SU-DHL-6 (cell line): ENCODE measurements at regions not wholly inside any gene's neighbourhood (a gene's known extent, or its start where the extent isn't known, plus 50 kb on each side); places are given as distances from the start of the nearest gene placed in this dataset.

ENCODE experiments used
- H2AFZ ChIP-seq: fragments of 200-600 bp; sonication (generic); 2 replicates; pipeline ENCODE4 v1.6.1; 2014; ENCODE audit warnings: low read depth, mild to moderate bottlenecking, moderate library complexity, mixed read lengths, antibody characterized with exemption, low read length; ENCODE audit not compliant: severe bottlenecking
- H3F3A ChIP-seq: fragments of 200-600 bp; shearing (Covaris generic); 2 replicates; pipeline ENCODE4 v1.6.0; 2016; ENCODE audit warnings: antibody characterized with exemption, mild to moderate bottlenecking; ENCODE audit not compliant: insufficient read depth
- H3K27ac ChIP-seq: fragments of 200-600 bp; sonication (generic); 2 replicates; pipeline ENCODE4 v1.5.1; 2016; ENCODE audit warnings: low read depth, mild to moderate bottlenecking, low read length, moderate library complexity, mixed read lengths
- H3K27me3 ChIP-seq: fragments of 200-600 bp; sonication (generic), shearing (Covaris generic); 2 replicates; pipeline ENCODE4 v1.6.0; 2014; ENCODE audit warnings: mild to moderate bottlenecking, low read length
- H3K36me3 ChIP-seq: fragments of 200-600 bp; sonication (generic); 2 replicates; pipeline ENCODE4 v1.6.1; 2014; ENCODE audit warnings: mild to moderate bottlenecking, low read length, mixed read lengths
- H3K4me2 ChIP-seq: fragments of 300-600, 200-600 bp; shearing (Covaris generic), sonication (generic); 2 replicates; pipeline ENCODE4 v1.6.0; 2014; ENCODE audit warnings: low read length, low read depth, mild to moderate bottlenecking; ENCODE audit not compliant: poor library complexity, severe bottlenecking
- H3K4me3 ChIP-seq: fragments of 200-600 bp; sonication (generic); 2 replicates; pipeline ENCODE4 v1.5.1; 2014; ENCODE audit warnings: antibody characterized with exemption, low read length, mild to moderate bottlenecking, mixed read lengths; ENCODE audit not compliant: insufficient read depth, poor library complexity, severe bottlenecking
- H3K79me2 ChIP-seq: fragments of 200-600 bp; sonication (generic); 2 replicates; pipeline ENCODE4 v1.6.1; 2014; ENCODE audit warnings: mild to moderate bottlenecking, low read length, moderate library complexity; ENCODE audit not compliant: insufficient read depth
- H3K9ac ChIP-seq: fragments of 200-600 bp; sonication (generic); 2 replicates; pipeline ENCODE4 v1.7.0; 2014; ENCODE audit warnings: mild to moderate bottlenecking, low read length
- H3K9me2 ChIP-seq: fragments of 200-600 bp; sonication (generic); replicated peaks from 2 replicates; pipeline ENCODE4 v1.6.1; 2014; ENCODE audit warnings: low read length; ENCODE audit not compliant: insufficient read depth
- H3K9me3 ChIP-seq: fragments of 200-600 bp; sonication (generic); 2 replicates; pipeline ENCODE4 v1.6.1; 2014; ENCODE audit warnings: low read length, mixed read lengths; ENCODE audit not compliant: insufficient read depth
- H4K20me1 ChIP-seq: fragments of 200-600 bp; sonication (generic); 2 replicates; pipeline ENCODE4 v1.6.1; 2014; ENCODE audit warnings: low read depth, mild to moderate bottlenecking, antibody characterized with exemption, low read length, moderate library complexity, mixed read lengths
- EZH2phosphoT487 ChIP-seq: fragments of 200-600 bp; sonication (generic), shearing (Covaris generic); conservative IDR thresholded peaks from 2 replicates; pipeline ENCODE4 v1.6.1; 2018; ENCODE audit warnings: mild to moderate bottlenecking, antibody characterized with exemption, low read length, moderate library complexity, mixed read lengths
- TF ChIP-seq, protein P1 (sequence below): fragments of 200-600 bp; sonication (generic); IDR thresholded peaks from one replicate; pipeline ENCODE4 v1.5.1; 2017; ENCODE audit warnings: antibody characterized with exemption, mild to moderate bottlenecking, low read length, moderate library complexity; ENCODE audit not compliant: insufficient read depth, poor library complexity, severe bottlenecking

DNA sequence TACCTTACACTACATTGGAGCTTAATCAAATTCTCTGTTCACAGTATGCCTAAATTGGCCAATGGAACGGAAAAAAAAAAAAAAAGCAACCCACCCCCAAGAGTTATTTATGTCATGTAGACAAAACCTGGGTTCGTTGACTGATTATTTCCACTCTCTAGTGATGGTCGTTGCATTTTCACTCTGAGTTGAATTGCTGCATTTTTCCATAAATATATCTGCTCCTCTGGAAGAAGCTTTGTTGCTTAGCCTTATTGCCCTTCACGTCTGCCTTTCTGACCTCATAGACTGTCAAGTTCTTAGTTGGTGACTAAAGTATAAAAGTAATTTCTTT, 90.2 kb upstream of the RUNX1 start:
- no peak for TF ChIP-seq EZH2phosphoT487
- H3K4me3 ChIP-seq, result no peak overlapping the region
- H3K79me2 ChIP-seq, result no peaks in the 10 kb centered on the region
- peak overlapping the region; percentile 42 for H3K4me2 ChIP-seq
- no peak overlapping the region for H3K27ac ChIP-seq
- H3K9me2 ChIP-seq, result no peaks in the 10 kb centered on the region
- H4K20me1 ChIP-seq, result no peaks in the 10 kb centered on the region
- H3F3A ChIP-seq, result no peaks in the 10 kb centered on the region
- no peak overlapping the region for H3K9ac ChIP-seq
- H2AFZ ChIP-seq, result no peak overlapping the region
- no peaks in the 10 kb centered on the region for H3K9me3 ChIP-seq
- H3K36me3 ChIP-seq, result no peaks in the 10 kb centered on the region
- H3K27me3 ChIP-seq, result no peaks in the 10 kb centered on the region

DNA sequence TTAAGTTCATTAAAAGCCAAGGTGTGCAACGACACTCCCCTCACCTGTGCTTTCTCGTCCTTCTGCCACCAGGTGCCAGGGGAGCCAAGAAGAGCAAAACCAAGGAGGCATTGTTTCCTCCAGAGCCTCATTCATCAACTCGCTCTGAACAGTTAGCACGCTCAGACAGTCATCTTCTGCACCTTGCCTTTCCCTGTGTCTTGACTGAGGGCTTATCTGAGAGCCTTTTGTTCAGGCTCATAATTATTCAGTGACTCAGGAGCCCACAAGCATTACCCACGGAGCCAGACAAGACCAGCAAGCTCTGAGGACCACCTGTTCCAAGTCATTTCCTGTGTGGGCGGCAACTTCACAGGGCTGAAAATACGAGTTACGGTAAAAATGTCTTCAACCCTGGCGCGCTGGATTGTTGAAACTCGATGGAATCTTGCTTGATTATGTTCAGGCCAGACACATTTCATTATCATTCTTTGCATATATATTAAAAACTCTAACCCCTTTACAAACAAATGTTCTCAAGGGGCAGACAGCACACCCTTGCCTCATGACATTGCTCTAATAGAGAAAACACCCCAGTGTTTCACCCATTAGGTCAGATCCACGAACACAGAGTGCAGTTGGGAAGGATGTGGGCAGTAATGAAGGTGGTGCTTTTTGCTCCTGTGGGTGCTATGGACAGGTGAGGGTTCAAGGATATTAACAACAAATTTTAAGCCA, 89.7 kb upstream of the RUNX1 start:
- Histone ChIP-seq H3K27ac (no peak overlapping the region), H3K9me2 (no peaks in the 10 kb centered on the region), H3F3A (no peaks in the 10 kb centered on the region), H4K20me1 (no peaks in the 10 kb centered on the region), H3K4me2 (peak overlapping the region; percentile 42), H3K9ac (no peak overlapping the region), H2AFZ (no peak overlapping the region), H3K36me3 (no peaks in the 10 kb centered on the region), H3K79me2 (no peaks in the 10 kb centered on the region), H3K4me3 (no peak overlapping the region), H3K9me3 (no peaks in the 10 kb centered on the region), H3K27me3 (no peaks in the 10 kb centered on the region)
- TF ChIP-seq, protein P1, sequence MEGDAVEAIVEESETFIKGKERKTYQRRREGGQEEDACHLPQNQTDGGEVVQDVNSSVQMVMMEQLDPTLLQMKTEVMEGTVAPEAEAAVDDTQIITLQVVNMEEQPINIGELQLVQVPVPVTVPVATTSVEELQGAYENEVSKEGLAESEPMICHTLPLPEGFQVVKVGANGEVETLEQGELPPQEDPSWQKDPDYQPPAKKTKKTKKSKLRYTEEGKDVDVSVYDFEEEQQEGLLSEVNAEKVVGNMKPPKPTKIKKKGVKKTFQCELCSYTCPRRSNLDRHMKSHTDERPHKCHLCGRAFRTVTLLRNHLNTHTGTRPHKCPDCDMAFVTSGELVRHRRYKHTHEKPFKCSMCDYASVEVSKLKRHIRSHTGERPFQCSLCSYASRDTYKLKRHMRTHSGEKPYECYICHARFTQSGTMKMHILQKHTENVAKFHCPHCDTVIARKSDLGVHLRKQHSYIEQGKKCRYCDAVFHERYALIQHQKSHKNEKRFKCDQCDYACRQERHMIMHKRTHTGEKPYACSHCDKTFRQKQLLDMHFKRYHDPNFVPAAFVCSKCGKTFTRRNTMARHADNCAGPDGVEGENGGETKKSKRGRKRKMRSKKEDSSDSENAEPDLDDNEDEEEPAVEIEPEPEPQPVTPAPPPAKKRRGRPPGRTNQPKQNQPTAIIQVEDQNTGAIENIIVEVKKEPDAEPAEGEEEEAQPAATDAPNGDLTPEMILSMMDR, result no peak
- no peak for TF ChIP-seq EZH2phosphoT487

GRCh38 chr21:35136586-35137219, 87.6 kb upstream of the RUNX1 start:
- no peaks in the 10 kb centered on the region for H3F3A ChIP-seq
- H3K9me3 ChIP-seq, result no peaks in the 10 kb centered on the region
- H2AFZ ChIP-seq, result no peak overlapping the region
- no peak for TF ChIP-seq EZH2phosphoT487
- TF ChIP-seq, protein P1, result no peak
- H4K20me1 ChIP-seq, result no peaks in the 10 kb centered on the region
- H3K27me3 ChIP-seq, result no peaks in the 10 kb centered on the region
- H3K36me3 ChIP-seq, result no peaks in the 10 kb centered on the region
- H3K4me2 ChIP-seq, result no peak overlapping the region
- no peaks in the 10 kb centered on the region for H3K79me2 ChIP-seq
- no peaks in the 10 kb centered on the region for H3K9me2 ChIP-seq
- H3K4me3 ChIP-seq, result no peak overlapping the region
- no peak overlapping the region for H3K9ac ChIP-seq
- no peak overlapping the region for H3K27ac ChIP-seq

DNA sequence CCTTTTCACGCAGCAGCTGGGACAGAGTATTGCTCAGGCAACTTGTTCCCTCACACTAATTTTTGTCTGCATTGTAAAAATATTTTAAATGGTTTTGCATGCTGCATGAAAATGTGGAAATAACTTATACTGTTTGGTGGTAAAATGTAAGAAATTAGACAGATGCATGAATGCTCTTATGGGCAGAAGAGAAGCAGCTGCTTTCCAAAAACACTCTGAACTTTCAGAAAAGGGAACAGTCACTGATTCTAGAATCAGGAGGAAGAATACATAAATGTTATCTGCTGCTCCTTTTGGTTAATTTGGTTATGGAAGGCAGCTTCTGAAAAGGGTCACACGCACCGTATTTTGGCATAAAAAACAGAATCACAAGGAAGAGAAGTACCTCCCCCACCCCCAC, 87.0 kb upstream of the RUNX1 start:
- no peak overlapping the region for H3K9ac ChIP-seq
- no peaks in the 10 kb centered on the region for H3K27me3 ChIP-seq
- no peaks in the 10 kb centered on the region for H3K36me3 ChIP-seq
- no peaks in the 10 kb centered on the region for H3F3A ChIP-seq
- H3K9me2 ChIP-seq, result no peaks in the 10 kb centered on the region
- no peaks in the 10 kb centered on the region for H3K9me3 ChIP-seq
- no peak overlapping the region for H3K4me2 ChIP-seq
- no peak overlapping the region for H3K4me3 ChIP-seq
- H2AFZ ChIP-seq, result no peak overlapping the region
- H3K27ac ChIP-seq, result no peak overlapping the region
- H3K79me2 ChIP-seq, result no peaks in the 10 kb centered on the region
- H4K20me1 ChIP-seq, result no peaks in the 10 kb centered on the region
- TF ChIP-seq EZH2phosphoT487, result no peak
- TF ChIP-seq, protein P1, result no peak
